H9 (cell line): ENCODE measurements at regions not wholly inside any gene's neighbourhood (a gene's known extent, or its start where the extent isn't known, plus 50 kb on each side); places are given as distances from the start of the nearest gene placed in this dataset.

Source experiments
- DNase-seq: peaks from one replicate; pipeline ENCODE4 v3.0.0-alpha.2; 2017
- H2AFZ ChIP-seq: one replicate; pipeline ENCODE4 v1.6.1; 2013; ENCODE audit warnings: mild to moderate bottlenecking, low read length, control low read depth, moderate library complexity
- H2AK5ac ChIP-seq: 2 replicates; pipeline ENCODE4 v1.6.1; 2013; ENCODE audit warnings: low read length, control low read depth, mixed read lengths; ENCODE audit not compliant: insufficient read length
- H2BK120ac ChIP-seq: one replicate; pipeline ENCODE4 v1.6.1; 2013; ENCODE audit warnings: low read depth, mild to moderate bottlenecking, low read length, control low read depth, inconsistent platforms; ENCODE audit not compliant: poor library complexity, severe bottlenecking
- H2BK12ac ChIP-seq: 2 replicates; pipeline ENCODE4 v1.6.1; 2013; ENCODE audit warnings: low read length, control low read depth, mixed read lengths, low read depth; ENCODE audit not compliant: insufficient read length
- H2BK15ac ChIP-seq: 2 replicates; pipeline ENCODE4 v1.6.1; 2013; ENCODE audit warnings: low read depth, low read length, control low read depth
- H2BK20ac ChIP-seq: one replicate; pipeline ENCODE4 v1.6.1; 2013; ENCODE audit warnings: low read depth, mild to moderate bottlenecking, low read length, control low read depth, inconsistent platforms; ENCODE audit not compliant: poor library complexity, severe bottlenecking
- H2BK5ac ChIP-seq: 2 replicates; pipeline ENCODE4 v1.6.1; 2013; ENCODE audit warnings: low read length, control low read depth, mixed read lengths; ENCODE audit not compliant: insufficient read length
- H3K14ac ChIP-seq: 2 replicates; pipeline ENCODE4 v1.6.1; 2013; ENCODE audit warnings: low read length, control low read depth; ENCODE audit not compliant: insufficient read depth
- H3K18ac ChIP-seq: 2 replicates; pipeline ENCODE4 v1.6.1; 2013; ENCODE audit warnings: low read depth, mild to moderate bottlenecking, mixed read lengths, low read length, control low read depth; ENCODE audit not compliant: insufficient read length
- H3K23ac ChIP-seq: 2 replicates; pipeline ENCODE4 v1.6.1; 2013; ENCODE audit warnings: low read length, control low read depth, mixed read lengths, low read depth; ENCODE audit not compliant: insufficient read length
- H3K23me2 ChIP-seq: 2 replicates; pipeline ENCODE4 v1.6.1; 2013; ENCODE audit warnings: low read depth, mild to moderate bottlenecking, mixed read lengths, low read length, control low read depth; ENCODE audit not compliant: insufficient read length, poor library complexity, severe bottlenecking
- H3K27ac ChIP-seq: 2 replicates; pipeline ENCODE4 v1.5.1; 2013; ENCODE audit warnings: low read length, control low read depth, mixed read lengths, low read depth; ENCODE audit not compliant: insufficient read length
- H3K27me3 ChIP-seq: 2 replicates; pipeline ENCODE4 v1.6.1; 2013; ENCODE audit warnings: low read length, control low read depth, inconsistent platforms; ENCODE audit not compliant: insufficient read depth
- H3K4ac ChIP-seq: 2 replicates; pipeline ENCODE4 v1.6.1; 2013; ENCODE audit warnings: low read depth, mild to moderate bottlenecking, control low read depth, inconsistent platforms, low read length, moderate library complexity
- H3K4me1 ChIP-seq: 2 replicates; pipeline ENCODE4 v1.6.1; 2013; ENCODE audit warnings: low read length, control low read depth, inconsistent platforms; ENCODE audit not compliant: insufficient read depth
- H3K4me2 ChIP-seq: 2 replicates; pipeline ENCODE4 v1.6.1; 2013; ENCODE audit warnings: low read length, control low read depth, mixed read lengths; ENCODE audit not compliant: insufficient read length, insufficient read depth
- H3K56ac ChIP-seq: 2 replicates; pipeline ENCODE4 v1.6.1; 2013; ENCODE audit warnings: low read depth, mild to moderate bottlenecking, mixed read lengths, low read length, control low read depth; ENCODE audit not compliant: insufficient read length
- H3K79me1 ChIP-seq: 2 replicates; pipeline ENCODE4 v1.6.1; 2013; ENCODE audit warnings: low read depth, mild to moderate bottlenecking, moderate library complexity, low read length, control low read depth, inconsistent platforms; ENCODE audit not compliant: insufficient read depth, poor library complexity, severe bottlenecking
- H3K79me2 ChIP-seq: 2 replicates; pipeline ENCODE4 v1.6.1; 2013; ENCODE audit warnings: low read length, control low read depth, inconsistent platforms; ENCODE audit not compliant: insufficient read depth
- H3K9ac ChIP-seq: 2 replicates; pipeline ENCODE4 v1.6.1; 2013; ENCODE audit warnings: low read length, control low read depth, mixed read lengths; ENCODE audit not compliant: insufficient read length; ENCODE audit errors: extremely low read depth
- H3K9me3 ChIP-seq: one replicate; pipeline ENCODE4 v1.6.1; 2013; ENCODE audit warnings: low read depth, low read length, inconsistent platforms; ENCODE audit not compliant: control insufficient read depth
- H3T11ph ChIP-seq: one replicate; pipeline ENCODE4 v1.6.1; 2013; ENCODE audit warnings: mild to moderate bottlenecking, low read length, control low read depth, inconsistent platforms
- H4K20me1 ChIP-seq: one replicate; pipeline ENCODE4 v1.6.1; 2013; ENCODE audit not compliant: control insufficient read depth, insufficient read length, insufficient read depth
- H4K5ac ChIP-seq: 2 replicates; pipeline ENCODE4 v1.6.1; 2013; ENCODE audit warnings: low read depth, mild to moderate bottlenecking, mixed read lengths, low read length, control low read depth; ENCODE audit not compliant: insufficient read length
- H4K8ac ChIP-seq: replicated peaks from 2 replicates; pipeline ENCODE4 v1.6.1; 2013; ENCODE audit warnings: low read length, control low read depth, mixed read lengths, low read depth; ENCODE audit not compliant: insufficient read length
- H4K91ac ChIP-seq: 2 replicates; pipeline ENCODE4 v1.6.1; 2013; ENCODE audit warnings: low read depth, mild to moderate bottlenecking, moderate library complexity, mixed read lengths, low read length, control low read depth; ENCODE audit not compliant: insufficient read length
- H3K27ac Mint-ChIP-seq, 3 experiments: 2 replicates in 2 of 3; 3 replicates in 1 of 3; pipeline ENCODE4 v1.8.0; 2020 to 2021; ENCODE audit warnings: mixed read lengths in 3 of 3, mild to moderate bottlenecking in 1 of 3, moderate library complexity in 1 of 3
- H3K27me3 Mint-ChIP-seq: 2 replicates; pipeline ENCODE4 v1.8.0; 2021; ENCODE audit warnings: low read depth, mild to moderate bottlenecking, moderate library complexity, mixed read lengths
- H3K36me3 Mint-ChIP-seq, 3 experiments: 2 replicates in 2 of 3; 3 replicates in 1 of 3; pipeline ENCODE4 v1.8.0; 2020 to 2021; ENCODE audit warnings: low read depth in 3 of 3, mixed read lengths in 3 of 3; ENCODE audit not compliant: insufficient read depth in 1 of 3
- H3K4me1 Mint-ChIP-seq, 2 experiments: 2 replicates each; pipeline ENCODE4 v1.8.0; 2020; ENCODE audit warnings: mixed read lengths in 2 of 2
- H3K4me3 Mint-ChIP-seq, 2 experiments: 2 replicates in 1 of 2; 3 replicates in 1 of 2; pipeline ENCODE4 v1.8.0; 2020 to 2021; ENCODE audit warnings: mild to moderate bottlenecking in 2 of 2, mixed read lengths in 2 of 2, moderate library complexity in 1 of 2
- H3K9me3 Mint-ChIP-seq, 2 experiments: 2 replicates in 1 of 2; 3 replicates in 1 of 2; pipeline ENCODE4 v1.8.0; 2020; ENCODE audit warnings: mild to moderate bottlenecking in 2 of 2, mixed read lengths in 2 of 2, moderate library complexity in 1 of 2
- CTCF ChIP-seq: fragments of 200-600 bp; sonication (generic); conservative IDR thresholded peaks from 3 replicates; pipeline ENCODE4 v1.8.0; 2021; ENCODE audit warnings: antibody characterized with exemption, mild to moderate bottlenecking
- WGBS: extraction: QIAGEN DNeasy Blood & Tissue Kit; methylation state at CpG from one replicate; pipeline ENCODE4 v1.1.7; 2013; ENCODE audit warnings: missing lambda C conversion rate, low lambda C conversion rate, mixed read lengths; ENCODE audit not compliant: insufficient read length; ENCODE audit errors: extremely low coverage; 5-methylcytosine and 5-hydroxymethylcytosine counted together

DNA sequence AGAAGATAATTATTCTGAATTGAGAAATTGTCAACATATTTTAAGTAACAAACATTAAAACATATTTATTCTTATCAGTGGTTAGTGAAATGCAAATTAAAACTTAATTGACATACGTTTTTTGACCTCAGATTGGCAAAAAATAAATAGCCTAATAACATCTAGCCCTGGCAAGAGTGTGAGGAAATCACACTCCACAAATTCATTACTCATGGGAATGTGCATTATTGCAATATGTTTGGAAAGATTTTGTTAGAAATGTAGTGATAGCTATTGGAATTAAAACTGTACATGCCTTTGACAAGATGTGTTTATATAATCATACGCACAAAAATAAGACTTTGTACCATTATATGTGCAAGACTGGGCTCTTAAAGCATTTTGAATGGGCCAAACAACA, 168.6 kb downstream of the KITLG start:
- Mint-ChIP-seq H3K36me3 (no peaks in the 10 kb centered on the region), H3K9me3 (no peaks in the 10 kb centered on the region), H3K27me3 (no peaks in the 10 kb centered on the region), H3K4me1 (peaks cover 12 to 16% of the 10 kb centered on the region in 2 experiments), H3K4me3 (no peak overlapping the region), H3K27ac (no peak overlapping the region)
- no peaks in the 10 kb centered on the region for H3K79me1 ChIP-seq
- H4K20me1 ChIP-seq: no peaks in the 10 kb centered on the region
- H3K56ac ChIP-seq: no peak overlapping the region
- no peak overlapping the region for H4K8ac ChIP-seq
- no peak overlapping the region for H2BK120ac ChIP-seq
- H3K23me2 ChIP-seq: no peaks in the 10 kb centered on the region
- no peaks in the 10 kb centered on the region for H3K79me2 ChIP-seq
- no peak overlapping the region for H3T11ph ChIP-seq
- no peak overlapping the region for H4K5ac ChIP-seq
- WGBS: no CpG with 5 or more reads among the region's 2 CpGs
- no peaks in the 10 kb centered on the region for H3K27me3 ChIP-seq
- H3K18ac ChIP-seq: no peak overlapping the region
- no peak overlapping the region for H3K23ac ChIP-seq
- H3K4ac ChIP-seq: no peak overlapping the region
- TF ChIP-seq CTCF: no peak
- no peaks in the 10 kb centered on the region for H3K4me1 ChIP-seq
- H2BK5ac ChIP-seq: no peak overlapping the region
- H3K9ac ChIP-seq: no peak overlapping the region
- no peak overlapping the region for H2BK20ac ChIP-seq
- H2AK5ac ChIP-seq: no peak overlapping the region
- H3K4me2 ChIP-seq: no peak overlapping the region
- no peaks in the 10 kb centered on the region for H3K9me3 ChIP-seq
- H3K14ac ChIP-seq: no peak overlapping the region
- no peak overlapping the region for H2AFZ ChIP-seq
- no peak overlapping the region for H3K27ac ChIP-seq
- H2BK12ac ChIP-seq: no peak overlapping the region
- H2BK15ac ChIP-seq: no peak overlapping the region
- no peak overlapping the region for H4K91ac ChIP-seq
- no peak for DNase-seq
